Cardiac septum (tissue), 1 donor: ENCODE measurements at regions not wholly inside any gene's neighbourhood (a gene's known extent, or its start where the extent isn't known, plus 50 kb on each side); places are given as distances from the start of the nearest gene placed in this dataset.

Experiments used
- DNase-seq: peaks from one replicate; pipeline ENCODE4 v3.0.0-alpha.2; 2020; ENCODE audit warnings: low spot score
- intact Hi-C: fragments of 100-400 bp; cut with DNase I; formaldehyde crosslinking; loops from one replicate; pipeline ENCODE4 v1.14.0; 2022
- donor health status: DM: no; HTN: no; CAD: no.

GRCh38 chr13:82938644-82939043, 943.6 kb downstream of the SLITRK1 start:
- intact Hi-C loops: no loop called here
- DNase-seq: no peak

GRCh38 chr13:82934000-82934399, 948.3 kb downstream of the SLITRK1 start:
- no peak for DNase-seq
- intact Hi-C loops: no loop called here

- intact Hi-C loops: no loop called here
- no peak for DNase-seq
These were observed 957.2 kb downstream of the SLITRK1 start for GRCh38 chr13:82925114-82925513.

GRCh38 chr13:82917984-82918383, 964.3 kb downstream of the SLITRK1 start:
- no peak for DNase-seq

GRCh38 chr13:82912564-82912963, 969.7 kb downstream of the SLITRK1 start:
- intact Hi-C loops: no loop called here
- DNase-seq: no peak

More at GRCh38 chr13:82917984-82918383, 964.3 kb downstream of the SLITRK1 start:
- intact Hi-C loops: no loop called here

- no peak for DNase-seq
- intact Hi-C loops: no loop called here
These were observed 977.2 kb downstream of the SLITRK1 start for GRCh38 chr13:82905071-82905470.

- intact Hi-C loops: no loop called here
- DNase-seq: no peak
These were observed 981.8 kb downstream of the SLITRK1 start for GRCh38 chr13:82900453-82900852.

GRCh38 chr13:82898586-82898985, 983.7 kb downstream of the SLITRK1 start:
- intact Hi-C loops: no loop called here
- no peak for DNase-seq

- intact Hi-C loops: no loop called here
- no peak for DNase-seq
These were observed 1002.4 kb downstream of the SLITRK1 start for GRCh38 chr13:82879921-82880320.

GRCh38 chr13:82878536-82878935, 1003.7 kb downstream of the SLITRK1 start:
- no peak for DNase-seq
- intact Hi-C loops: no loop called here

GRCh38 chr13:82867284-82867683, 1015.0 kb downstream of the SLITRK1 start:
- intact Hi-C loops: no loop called here
- DNase-seq: no peak

- DNase-seq: no peak
- intact Hi-C loops: no loop called here
These were observed 1031.6 kb downstream of the SLITRK1 start for GRCh38 chr13:82850644-82851043.

- DNase-seq: no peak
- intact Hi-C loops: no loop called here
These were observed 1033.5 kb downstream of the SLITRK1 start for GRCh38 chr13:82848766-82849165.

- intact Hi-C loops: no loop called here
- no peak for DNase-seq
These were observed 1034.7 kb downstream of the SLITRK1 start for GRCh38 chr13:82847595-82847994.

- intact Hi-C loops: no loop called here
- no peak for DNase-seq
These were observed 1048.4 kb downstream of the SLITRK1 start for GRCh38 chr13:82833923-82834322.

GRCh38 chr13:82829040-82829439, 1053.2 kb downstream of the SLITRK1 start:
- intact Hi-C loops: no loop called here
- DNase-seq: no peak

- no peak for DNase-seq
- intact Hi-C loops: no loop called here
These were observed 1054.5 kb downstream of the SLITRK1 start for GRCh38 chr13:82827724-82828123.

- DNase-seq: no peak
- intact Hi-C loops: no loop called here
These were observed 1059.3 kb downstream of the SLITRK1 start for GRCh38 chr13:82822935-82823334.

- DNase-seq: no peak
These were observed 1065.1 kb downstream of the SLITRK1 start for GRCh38 chr13:82817133-82817532.

GRCh38 chr13:82815791-82816190, 1066.5 kb downstream of the SLITRK1 start:
- DNase-seq: no peak
- intact Hi-C loops: no loop called here

More at GRCh38 chr13:82817133-82817532, 1065.1 kb downstream of the SLITRK1 start:
- intact Hi-C loops: no loop called here

GRCh38 chr13:82803341-82803740, 1078.9 kb downstream of the SLITRK1 start:
- no peak for DNase-seq
- intact Hi-C loops: no loop called here

- no peak for DNase-seq
- intact Hi-C loops: no loop called here
These were observed 1079.7 kb downstream of the SLITRK1 start for GRCh38 chr13:82802528-82802927.
